Stomach (tissue), 8 donors: ENCODE measurements at regions not wholly inside any gene's neighbourhood (a gene's known extent, or its start where the extent isn't known, plus 50 kb on each side); places are given as distances from the start of the nearest gene placed in this dataset.

ENCODE experiments used
- DNase-seq, 2 donors: peaks; one replicate each; pipeline versions ENCODE4 v3.0.0 to v3.0.0-alpha.2; 2013 to 2019
- H3K27ac ChIP-seq, 5 donors: fragments of 200-600 bp in 4 of 5; sonication (generic) in 4 of 5; one replicate each; pipeline ENCODE4 v1.5.1; 2013 to 2019; ENCODE audit warnings: mild to moderate bottlenecking in 1 of 5, moderate library complexity in 1 of 5
- H3K27me3 ChIP-seq, 3 donors: fragments of 200-600 bp; sonication (generic); one replicate each; pipeline ENCODE4 v1.5.1; 2017 to 2019; ENCODE audit warnings: mixed run types in 1 of 3
- H3K36me3 ChIP-seq, 4 donors: fragments of 200-600 bp; sonication (generic); 1 replicate in 3 of 4; 2 replicates in 1 of 4; pipeline ENCODE4 v1.5.1; 2016 to 2019
- H3K4me1 ChIP-seq, 4 donors: fragments of 200-600 bp; sonication (generic); one replicate each; pipeline ENCODE4 v1.5.1; 2016 to 2019
- H3K4me3 ChIP-seq, 4 donors: fragments of 200-600 bp; sonication (generic) in 3 of 4; one replicate each; pipeline ENCODE4 v1.5.1; 2016 to 2019; ENCODE audit warnings: mild to moderate bottlenecking in 1 of 4
- H3K9me3 ChIP-seq, 4 donors: fragments of 200-600 bp; sonication (generic); one replicate each; pipeline ENCODE4 v1.5.1; 2016 to 2019
- CTCF ChIP-seq, 7 experiments: fragments of 450-650 bp in 4 of 7; fragments of 200-600 bp in 3 of 7; sonication (generic) in 3 of 7; IDR thresholded peaks; one replicate each; pipeline ENCODE4 v1.5.1; 2016 to 2019; ENCODE audit warnings: antibody characterized with exemption in 7 of 7, control low read depth in 2 of 7, mild to moderate bottlenecking in 1 of 7
- EP300 ChIP-seq: sonication (generic); formaldehyde crosslinking; IDR thresholded peaks from one replicate; pipeline ENCODE4 v1.6.1; 2017; ENCODE audit warnings: antibody characterized with exemption
- POLR2A ChIP-seq, 4 donors: fragments of 450-650 bp; IDR thresholded peaks; one replicate each; pipeline ENCODE4 v1.6.1; 2016; ENCODE audit warnings: antibody characterized with exemption in 4 of 4, control low read depth in 2 of 4, mild to moderate bottlenecking in 1 of 4, moderate library complexity in 1 of 4
- POLR2AphosphoS5 ChIP-seq, 3 donors: sonication (generic); formaldehyde crosslinking; IDR thresholded peaks; one replicate each; pipeline ENCODE4 v1.6.1; 2016; ENCODE audit warnings: antibody characterized with exemption in 3 of 3
- WGBS, 5 donors: extraction: QIAGEN DNeasy Blood & Tissue Kit in 3 of 5; methylation state at CpG; one replicate each; pipeline versions ENCODE4 v1.1.5 to v1.1.7; 2013 to 2018; 5-methylcytosine and 5-hydroxymethylcytosine counted together
- intact Hi-C: fragments of 100-400 bp; cut with DNase I; formaldehyde crosslinking; loops from one replicate; pipeline ENCODE4 v1.15.1; 2023; ENCODE audit warnings: low total_unique reads
- donor health status: healthy with polysubstance abuse.
- donor health status: Bipolar disorder and iron deficiency.
- donor health status: healthy.

GRCh38 chr20:37463726-37464494 is 57.1 kb upstream of the NNAT start:
- WGBS, 5 donors, result 69 to 79% (median 75%) methylated on average over 13 to 17 of the region's 17 CpGs
- TF ChIP-seq CTCF (IDR thresholded peaks at IDR 0.05), result no peak
- TF ChIP-seq EP300, result no peak
- TF ChIP-seq POLR2A (IDR thresholded peaks at IDR 0.05), result no peak
- DNase-seq, result no peak
- peaks cover 0 to 3% (median 0%) of the 10 kb centered on the region in 3 donors for H3K27me3 ChIP-seq
- peaks cover 0 to 13% (median 5%) of the 10 kb centered on the region in 4 donors for H3K9me3 ChIP-seq
- no peak overlapping the region for H3K4me3 ChIP-seq
- H3K36me3 ChIP-seq, result no peaks in the 10 kb centered on the region
- intact Hi-C loops, result no loop called here
- H3K4me1 ChIP-seq, result no peaks in the 10 kb centered on the region
- no peak overlapping the region for H3K27ac ChIP-seq

- Histone ChIP-seq H3K9me3 (peaks cover 0 to 8% (median 0%) of the 10 kb centered on the region in 4 donors), H3K27ac (no peak overlapping the region), H3K27me3 (peaks cover 0 to 3% (median 0%) of the 10 kb centered on the region in 3 donors), H3K36me3 (no peaks in the 10 kb centered on the region), H3K4me1 (no peaks in the 10 kb centered on the region), H3K4me3 (no peak overlapping the region)
- no peak for TF ChIP-seq CTCF (IDR thresholded peaks at IDR 0.05)
- TF ChIP-seq POLR2AphosphoS5 (IDR thresholded peaks at IDR 0.05), result no peak
- TF ChIP-seq EP300, result no peak
- no peak for TF ChIP-seq POLR2A (IDR thresholded peaks at IDR 0.05)
- DNase-seq, result no peak
- intact Hi-C loops, result no loop called here
- WGBS, 5 donors, result 44 to 74% (median 65%) methylated on average over 3 to 5 of the region's 5 CpGs
Observed at GRCh38 chr20:37464611-37465010, 56.4 kb upstream of the NNAT start.
